K562 (cell line): ENCODE measurements at regions not wholly inside any gene's neighbourhood (a gene's known extent, or its start where the extent isn't known, plus 50 kb on each side); places are given as distances from the start of the nearest gene placed in this dataset.

Source experiments
- ATAC-seq: fragments of 200-7000 bp; cut with Tn5 transposase; 3 replicates; pipeline ENCODE4 v1.9.1; 2020; ENCODE audit warnings: moderate library complexity
- BruUV-seq: library from RNA; stranded (reverse); fragments of 400-500 nt; replicated peaks from 2 replicates; lab custom pipeline; 2021; lab: Mats Ljungman, UMichigan
- CTCF ChIA-PET: fragments of 300-600 bp; formaldehyde crosslinking; extraction: SDS; loops from one replicate; lab custom pipeline; 2021; ENCODE audit warnings: low intra/inter-chr PET ratio; lab: Yijun Ruan, JAX
- POLR2A ChIA-PET: fragments of 300-600, 350-650 bp; sonication (Branson Sonifier 250); formaldehyde crosslinking; extraction: SDS; loops from one replicate; lab custom pipeline; 2021; ENCODE audit warnings: antibody characterized with exemption, inconsistent platforms; lab: Yijun Ruan, JAX
- DNase-seq, 4 experiments: peaks; one replicate each; pipeline versions ENCODE4 v3.0.0 to v3.0.0-alpha.2; 2011 to 2018; ENCODE audit warnings: low spot score in 3 of 4, mixed read lengths in 3 of 4; ENCODE audit errors: extremely low read depth in 1 of 4
- FAIRE-seq: peaks from 2 replicates; lab custom pipeline; 2011; peaks lifted over from hg19 to GRCh38; lab: Jason Lieb, UNC
- H2AFZ ChIP-seq: 2 replicates; pipeline ENCODE4 v1.6.0; 2011; ENCODE audit warnings: low read depth, low read length, control low read depth, inconsistent platforms
- H3K27ac ChIP-seq: fragments of 200-600 bp; 3 replicates; pipeline ENCODE4 v1.8.0; 2011; ENCODE audit warnings: low read depth, mild to moderate bottlenecking, control low read depth, inconsistent platforms, low read length, moderate library complexity, mixed read lengths; ENCODE audit errors: extremely low read depth
- H3K27me3 ChIP-seq, 2 experiments: fragments of 300-600 bp in 1 of 2; 2 replicates in 1 of 2; 3 replicates in 1 of 2; pipeline versions ENCODE4 v1.6.0 to v1.8.0; 2011; ENCODE audit warnings: inconsistent platforms in 2 of 2, low read length in 2 of 2, mild to moderate bottlenecking in 1 of 2, mixed read lengths in 1 of 2, moderate library complexity in 1 of 2; ENCODE audit not compliant: control insufficient read depth in 2 of 2, insufficient read depth in 2 of 2
- H3K36me3 ChIP-seq: fragments of 300-600 bp; 3 replicates; pipeline ENCODE4 v1.8.0; 2011; ENCODE audit warnings: mild to moderate bottlenecking, low read length, inconsistent platforms; ENCODE audit not compliant: control insufficient read depth, insufficient read depth
- H3K4me1 ChIP-seq, 2 experiments: fragments of 200-600 bp in 1 of 2; replicated peaks in 1 of 2; 2 replicates in 1 of 2; 3 replicates in 1 of 2; pipeline versions ENCODE4 v1.5.1 to v1.8.0; 2011; ENCODE audit warnings: inconsistent platforms in 2 of 2, low read length in 2 of 2, mild to moderate bottlenecking in 1 of 2, mixed read lengths in 1 of 2, moderate library complexity in 1 of 2; ENCODE audit not compliant: control insufficient read depth in 2 of 2, insufficient read depth in 2 of 2
- H3K4me2 ChIP-seq: 2 replicates; pipeline ENCODE4 v1.6.1; 2011; ENCODE audit warnings: low read length, control low read depth, inconsistent platforms, mixed read lengths; ENCODE audit not compliant: insufficient read depth
- H3K4me3 ChIP-seq: fragments of 200-600 bp; sonication (generic), shearing (Covaris generic); 2 replicates; pipeline ENCODE4 v1.5.1; 2016; ENCODE audit warnings: control low read depth, inconsistent platforms
- H3K79me2 ChIP-seq: fragments of 200-600 bp; 3 replicates; pipeline ENCODE4 v1.8.0; 2011; ENCODE audit warnings: low read length, inconsistent platforms; ENCODE audit not compliant: control insufficient read depth, insufficient read depth
- H3K9ac ChIP-seq, 2 experiments: 2 replicates each; pipeline versions ENCODE4 v1.6.0 to v1.6.1; 2011; ENCODE audit warnings: low read depth in 2 of 2, low read length in 2 of 2, control low read depth in 1 of 2, inconsistent platforms in 1 of 2, mild to moderate bottlenecking in 1 of 2, mixed read lengths in 1 of 2; ENCODE audit not compliant: insufficient read depth in 1 of 2
- H3K9me1 ChIP-seq: one replicate; pipeline ENCODE4 v1.6.0; 2011; ENCODE audit warnings: inconsistent platforms, mild to moderate bottlenecking, low read length, moderate library complexity; ENCODE audit not compliant: control insufficient read depth, insufficient read depth
- H3K9me3 ChIP-seq: replicated peaks from 2 replicates; pipeline ENCODE4 v1.5.1; 2011; ENCODE audit warnings: low read depth, low read length, inconsistent platforms; ENCODE audit not compliant: control insufficient read depth, insufficient read depth
- H4K20me1 ChIP-seq: replicated peaks from 2 replicates; pipeline ENCODE4 v1.6.1; 2011; ENCODE audit warnings: low read length, inconsistent platforms, mixed read lengths; ENCODE audit not compliant: control insufficient read depth, insufficient read depth
- DIDO1 ChIP-seq: fragments of 450-650 bp; IDR thresholded peaks from 2 replicates; pipeline ENCODE4 v1.6.1; 2016; ENCODE audit warnings: low read depth, missing biosample characterization, missing genetic modification characterization
- RNF2 ChIP-seq: sonication (generic); IDR thresholded peaks from 2 replicates; pipeline ENCODE4 v1.6.1; 2016
- ZNF197 ChIP-seq: fragments of 200-800 bp; sonication (Bioruptor generic); IDR thresholded peaks from 2 replicates; pipeline ENCODE4 v1.6.1; 2016; ENCODE audit warnings: low read depth, missing genetic modification characterization, missing compliant biosample characterization
- WGBS: fragments of 100-300 bp; shearing (Covaris generic); methylation state at CpG from one replicate; pipeline ENCODE4 v1.1.6; 2016; ENCODE audit warnings: low coverage, mixed read lengths; ENCODE audit not compliant: insufficient coverage; ENCODE audit errors: missing lambda C conversion rate; 5-methylcytosine and 5-hydroxymethylcytosine counted together
- in situ Hi-C: fragments of 300-500 bp; cut with MboI; formaldehyde crosslinking; loops from 4 replicates; pipeline ENCODE4 v1.15.0; 2018; ENCODE audit warnings: inconsistent platforms, mixed read lengths
- intact Hi-C: fragments of 100-400 bp; cut with micrococcal nuclease; formaldehyde crosslinking; loops from 2 replicates; pipeline ENCODE4 v1.14.2; 2022
- TF ChIP-seq, protein P1 (sequence below): fragments of 250-450 bp; sonication (Bioruptor Pico); IDR thresholded peaks from 2 replicates; pipeline ENCODE4 v1.5.0; 2021
- TF ChIP-seq, protein P2 (sequence below): fragments of 450-650 bp; formaldehyde crosslinking; IDR thresholded peaks from 2 replicates; pipeline ENCODE4 v1.4.0; 2022; ENCODE audit warnings: mild to moderate bottlenecking, moderate library complexity
- TF ChIP-seq, protein P3 (sequence below): fragments of 250-450 bp; sonication (Bioruptor Pico); IDR thresholded peaks from 2 replicates; pipeline ENCODE4 v1.8.0; 2021; ENCODE audit warnings: moderate library complexity, mild to moderate bottlenecking, inconsistent platforms
- TF ChIP-seq, protein P4 (sequence below): fragments of 250-450 bp; sonication (Bioruptor Pico); IDR thresholded peaks from 2 replicates; pipeline ENCODE4 v1.8.0; 2022; ENCODE audit warnings: moderate library complexity, mild to moderate bottlenecking, inconsistent platforms

DNA sequence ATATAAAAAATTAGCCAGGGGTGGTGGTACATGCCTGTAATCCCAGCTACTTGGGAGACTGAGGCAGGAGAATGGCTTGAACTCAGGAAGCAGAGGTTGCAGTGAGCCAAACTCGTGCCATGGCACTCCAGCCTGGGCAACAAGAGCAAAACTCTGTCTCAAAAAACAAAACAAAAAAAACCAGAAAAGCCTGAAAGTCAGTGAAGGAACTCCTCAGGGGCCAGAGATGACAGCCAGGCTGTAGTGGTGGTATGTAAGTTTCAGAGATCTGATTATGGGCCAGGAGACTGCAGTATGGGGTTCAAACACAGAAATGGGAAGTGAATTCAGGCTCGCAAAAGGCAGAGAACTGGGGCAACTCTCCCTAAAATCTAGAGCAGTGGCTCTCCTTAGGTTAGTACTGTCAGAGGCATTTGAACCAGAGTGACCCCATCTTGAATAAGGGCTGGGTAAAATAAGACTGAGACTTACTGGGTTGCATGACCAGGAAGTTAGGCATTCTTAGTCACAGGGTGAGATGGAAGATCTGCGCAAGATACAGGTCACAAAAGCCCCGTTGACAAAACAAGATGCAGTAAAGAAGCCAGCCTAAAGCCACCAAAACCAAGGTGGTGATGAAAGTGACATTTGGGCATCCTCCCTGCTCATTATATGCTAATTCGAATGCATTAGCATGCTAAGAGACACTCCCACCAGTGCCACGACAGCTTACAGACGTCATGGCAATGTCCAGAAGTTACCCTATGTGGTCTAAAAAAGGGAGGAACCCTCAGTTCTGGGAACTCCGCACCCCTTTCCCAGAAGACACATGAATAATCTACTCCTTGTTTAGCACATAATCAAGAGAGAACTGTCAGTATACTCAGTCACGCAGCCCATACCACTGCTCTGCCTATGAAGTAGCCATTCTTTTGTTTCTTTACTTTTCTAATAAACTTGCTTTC lies 120.2 kb upstream of the XYLT1 start:
- 0% methylated on average over 9 of the region's 9 CpGs for WGBS
- peak; percentile 72 for ATAC-seq
- Histone ChIP-seq H3K79me2 (no peaks in the 10 kb centered on the region), H3K9me3 (no peaks in the 10 kb centered on the region), H3K27me3 (peaks cover 0 to 4% of the 10 kb centered on the region in 2 experiments; a peak in 1 of 5 replicates), H3K27ac (no peak overlapping the region), H3K4me1 (peaks cover 0 to 10% of the 10 kb centered on the region in 2 experiments; a peak in 2 of 5 replicates), H3K36me3 (no peaks in the 10 kb centered on the region), H4K20me1 (no peaks in the 10 kb centered on the region; the same call in 1 of the 2 replicates), H3K9ac (no peak overlapping the region), H3K4me2 (peak overlapping the region; percentile 56), H3K4me3 (no peak overlapping the region), H3K9me1 (no peaks in the 10 kb centered on the region), H2AFZ (peak overlapping the region; percentile 7; the same call in 1 of the 2 replicates)
- BruUV-seq: no TSS peak
- intact Hi-C loops (no loop called here), in situ Hi-C loops (no loop called here)
- ChIA-PET POLR2A (no interaction called here), CTCF (no interaction called here)
- DNase-seq: peak in 1 of 4 experiments; percentile 60
- FAIRE-seq: peak; percentile 70
- TF ChIP-seq RNF2 (peak; percentile 38; the same call in 1 of the 2 replicates), DIDO1 (tag) (peak; percentile 87), ZNF197 (CRISPR knock-in tag) (peak; percentile 94)
- TF ChIP-seq, protein P1, sequence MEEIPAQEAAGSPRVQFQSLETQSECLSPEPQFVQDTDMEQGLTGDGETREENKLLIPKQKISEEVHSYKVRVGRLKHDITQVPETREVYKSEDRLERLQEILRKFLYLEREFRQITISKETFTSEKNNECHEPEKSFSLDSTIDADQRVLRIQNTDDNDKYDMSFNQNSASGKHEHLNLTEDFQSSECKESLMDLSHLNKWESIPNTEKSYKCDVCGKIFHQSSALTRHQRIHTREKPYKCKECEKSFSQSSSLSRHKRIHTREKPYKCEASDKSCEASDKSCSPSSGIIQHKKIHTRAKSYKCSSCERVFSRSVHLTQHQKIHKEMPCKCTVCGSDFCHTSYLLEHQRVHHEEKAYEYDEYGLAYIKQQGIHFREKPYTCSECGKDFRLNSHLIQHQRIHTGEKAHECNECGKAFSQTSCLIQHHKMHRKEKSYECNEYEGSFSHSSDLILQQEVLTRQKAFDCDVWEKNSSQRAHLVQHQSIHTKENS: 0 out of 2 replicates have a peak, but pooled peaks have one; percentile 37
- TF ChIP-seq, protein P2, sequence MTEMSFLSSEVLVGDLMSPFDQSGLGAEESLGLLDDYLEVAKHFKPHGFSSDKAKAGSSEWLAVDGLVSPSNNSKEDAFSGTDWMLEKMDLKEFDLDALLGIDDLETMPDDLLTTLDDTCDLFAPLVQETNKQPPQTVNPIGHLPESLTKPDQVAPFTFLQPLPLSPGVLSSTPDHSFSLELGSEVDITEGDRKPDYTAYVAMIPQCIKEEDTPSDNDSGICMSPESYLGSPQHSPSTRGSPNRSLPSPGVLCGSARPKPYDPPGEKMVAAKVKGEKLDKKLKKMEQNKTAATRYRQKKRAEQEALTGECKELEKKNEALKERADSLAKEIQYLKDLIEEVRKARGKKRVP (CRISPR knock-in tag): peak; percentile 89
- TF ChIP-seq, protein P3, sequence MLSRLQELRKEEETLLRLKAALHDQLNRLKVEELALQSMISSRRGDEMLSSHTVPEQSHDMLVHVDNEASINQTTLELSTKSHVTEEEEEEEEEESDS: 0 out of 2 replicates have a peak, but pooled peaks have one; percentile 31
- TF ChIP-seq, protein P4, sequence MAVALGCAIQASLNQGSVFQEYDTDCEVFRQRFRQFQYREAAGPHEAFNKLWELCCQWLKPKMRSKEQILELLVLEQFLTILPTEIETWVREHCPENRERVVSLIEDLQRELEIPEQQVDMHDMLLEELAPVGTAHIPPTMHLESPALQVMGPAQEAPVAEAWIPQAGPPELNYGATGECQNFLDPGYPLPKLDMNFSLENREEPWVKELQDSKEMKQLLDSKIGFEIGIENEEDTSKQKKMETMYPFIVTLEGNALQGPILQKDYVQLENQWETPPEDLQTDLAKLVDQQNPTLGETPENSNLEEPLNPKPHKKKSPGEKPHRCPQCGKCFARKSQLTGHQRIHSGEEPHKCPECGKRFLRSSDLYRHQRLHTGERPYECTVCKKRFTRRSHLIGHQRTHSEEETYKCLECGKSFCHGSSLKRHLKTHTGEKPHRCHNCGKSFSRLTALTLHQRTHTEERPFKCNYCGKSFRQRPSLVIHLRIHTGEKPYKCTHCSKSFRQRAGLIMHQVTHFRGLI (CRISPR knock-in tag): peak; percentile 94
